DOHH2 (cell line): ENCODE measurements at regions not wholly inside any gene's neighbourhood (a gene's known extent, or its start where the extent isn't known, plus 50 kb on each side); places are given as distances from the start of the nearest gene placed in this dataset.

Experiments used
- EZH2phosphoT487 ChIP-seq: fragments of 200-600 bp; sonication (generic); IDR thresholded peaks from 2 replicates; pipeline ENCODE4 v1.6.1; 2017; ENCODE audit warnings: borderline replicate concordance, mild to moderate bottlenecking, antibody characterized with exemption, low read length, moderate library complexity, mixed read lengths
- TF ChIP-seq, protein P1 (sequence below): fragments of 200-600 bp; sonication (generic); IDR thresholded peaks from one replicate; pipeline ENCODE4 v1.5.1; 2014; ENCODE audit warnings: antibody characterized with exemption, mild to moderate bottlenecking, low read depth, low read length; ENCODE audit not compliant: poor library complexity, severe bottlenecking

DNA sequence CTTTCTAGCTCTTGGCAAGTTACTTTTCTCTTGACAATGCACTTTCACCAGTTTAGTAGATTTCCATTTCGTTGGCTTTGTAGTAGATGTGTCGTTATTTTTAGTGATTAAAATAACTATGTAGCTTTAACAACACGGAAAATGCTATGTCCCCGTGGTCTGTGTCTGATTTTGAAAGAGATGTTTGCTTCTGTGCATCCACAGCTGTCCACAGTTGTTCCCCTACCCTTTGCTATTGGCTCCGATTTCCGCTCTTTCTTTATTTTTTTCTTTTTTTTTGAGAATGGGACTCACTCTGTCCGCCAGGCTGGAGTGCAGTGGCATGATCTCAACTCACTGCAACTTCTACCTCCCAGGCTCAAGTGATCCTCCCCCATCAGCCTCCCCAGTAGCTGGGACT lies 533.9 kb downstream of the IRX1 start:
- TF ChIP-seq, protein P1, sequence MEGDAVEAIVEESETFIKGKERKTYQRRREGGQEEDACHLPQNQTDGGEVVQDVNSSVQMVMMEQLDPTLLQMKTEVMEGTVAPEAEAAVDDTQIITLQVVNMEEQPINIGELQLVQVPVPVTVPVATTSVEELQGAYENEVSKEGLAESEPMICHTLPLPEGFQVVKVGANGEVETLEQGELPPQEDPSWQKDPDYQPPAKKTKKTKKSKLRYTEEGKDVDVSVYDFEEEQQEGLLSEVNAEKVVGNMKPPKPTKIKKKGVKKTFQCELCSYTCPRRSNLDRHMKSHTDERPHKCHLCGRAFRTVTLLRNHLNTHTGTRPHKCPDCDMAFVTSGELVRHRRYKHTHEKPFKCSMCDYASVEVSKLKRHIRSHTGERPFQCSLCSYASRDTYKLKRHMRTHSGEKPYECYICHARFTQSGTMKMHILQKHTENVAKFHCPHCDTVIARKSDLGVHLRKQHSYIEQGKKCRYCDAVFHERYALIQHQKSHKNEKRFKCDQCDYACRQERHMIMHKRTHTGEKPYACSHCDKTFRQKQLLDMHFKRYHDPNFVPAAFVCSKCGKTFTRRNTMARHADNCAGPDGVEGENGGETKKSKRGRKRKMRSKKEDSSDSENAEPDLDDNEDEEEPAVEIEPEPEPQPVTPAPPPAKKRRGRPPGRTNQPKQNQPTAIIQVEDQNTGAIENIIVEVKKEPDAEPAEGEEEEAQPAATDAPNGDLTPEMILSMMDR: no peak
- TF ChIP-seq EZH2phosphoT487: no peak
